ENCODE measurements at regions not wholly inside any gene's neighbourhood (a gene's known extent, or its start where the extent isn't known, plus 50 kb on each side); places are given as distances from the start of the nearest gene placed in this dataset.

GRCh38 chr7:32140210-32140939 is 70.2 kb upstream of the PDE1C start:
- TF ChIP-seq CTCF (IDR thresholded peaks at IDR 0.05; ENCODE audit: extremely low read depth, missing control alignments) = no peak

GRCh38 chr7:32137059-32137458 is 66.9 kb upstream of the PDE1C start:
- DNase-seq (ENCODE audit: low spot score) = no peak
- no peak for TF ChIP-seq CTCF (IDR thresholded peaks at IDR 0.05; ENCODE audit: extremely low read depth, missing control alignments)

More at GRCh38 chr7:32140210-32140939, 70.2 kb upstream of the PDE1C start:
- no peak for DNase-seq (ENCODE audit: low spot score)

GRCh38 chr7:32131091-32131490 is 60.9 kb upstream of the PDE1C start:
- no peak for TF ChIP-seq CTCF (IDR thresholded peaks at IDR 0.05; ENCODE audit: extremely low read depth, missing control alignments)
- DNase-seq (ENCODE audit: low spot score) = no peak

- DNase-seq (ENCODE audit: low spot score) = no peak
- no peak for TF ChIP-seq CTCF (IDR thresholded peaks at IDR 0.05; ENCODE audit: extremely low read depth, missing control alignments)
Measured at GRCh38 chr7:32126843-32127242, 56.6 kb upstream of the PDE1C start.

Measured in GM20000 (cell line).